ENCODE measurements at regions not wholly inside any gene's neighbourhood (a gene's known extent, or its start where the extent isn't known, plus 50 kb on each side); places are given as distances from the start of the nearest gene placed in this dataset.
"Not testable (repeated sequence)": the region's sequence is repeated elsewhere in the genome, so short reads cannot be mapped to it uniquely, and the experiment has no call there.

GRCh38 chr10:45902324-45902723 lies 55.0 kb upstream of the AGAP4 start:
- H3K4me3 Mint-ChIP-seq (ENCODE audit: unreplicated experiment); H3K27ac Mint-ChIP-seq (ENCODE audit: unreplicated experiment); H3K9me3 Mint-ChIP-seq (ENCODE audit: low read depth); H3K27me3 Mint-ChIP-seq (ENCODE audit: low read depth); H3K4me1 Mint-ChIP-seq (ENCODE audit: low read depth); DNase-seq (ENCODE audit: low spot score); H3K36me3 Mint-ChIP-seq (ENCODE audit: low read depth): not testable (repeated sequence)

DNA sequence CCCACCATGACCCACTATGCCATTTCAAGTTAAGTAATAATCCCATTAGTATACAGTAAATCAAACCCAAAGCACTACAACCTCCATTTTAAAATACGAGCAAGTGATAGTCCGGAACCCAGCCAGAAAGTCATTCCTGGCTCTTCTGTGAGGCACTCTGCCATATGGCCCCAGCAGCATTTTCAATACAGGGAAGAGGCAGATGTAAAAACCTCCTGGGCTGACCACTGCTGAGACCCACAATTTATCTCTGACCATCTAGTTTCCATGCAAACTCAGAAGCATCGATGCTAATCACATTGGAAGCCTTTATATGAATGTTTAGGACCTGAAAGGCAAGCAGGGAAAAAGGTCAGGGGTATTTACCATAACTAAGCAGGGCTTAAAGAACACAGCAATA lies 56.3 kb upstream of the AGAP4 start:
- not testable (repeated sequence) for H3K27ac Mint-ChIP-seq (ENCODE audit: unreplicated experiment); H3K36me3 Mint-ChIP-seq (ENCODE audit: low read depth); DNase-seq (ENCODE audit: low spot score); H3K27me3 Mint-ChIP-seq (ENCODE audit: low read depth); H3K4me3 Mint-ChIP-seq (ENCODE audit: unreplicated experiment); H3K9me3 Mint-ChIP-seq (ENCODE audit: low read depth); H3K4me1 Mint-ChIP-seq (ENCODE audit: low read depth)

DNA sequence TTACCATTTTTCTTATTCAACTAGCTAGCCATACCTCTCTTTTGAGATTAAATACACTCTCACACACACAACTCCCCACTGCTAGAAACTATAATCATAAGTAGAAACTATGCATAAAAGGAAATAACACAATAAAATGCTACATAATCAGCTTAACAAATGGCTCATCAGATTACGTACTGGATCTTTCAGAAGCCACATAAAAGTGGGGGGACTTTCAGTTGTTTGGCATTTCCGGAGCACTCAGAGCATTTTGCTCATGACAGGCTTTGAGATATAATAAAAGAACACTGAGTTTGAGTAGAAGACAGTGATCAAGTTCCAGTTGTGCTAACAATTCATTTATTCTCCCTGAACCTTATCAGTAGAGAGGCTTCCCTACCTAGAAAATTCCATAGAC lies 56.8 kb upstream of the AGAP4 start:
- not testable (repeated sequence) for DNase-seq (ENCODE audit: low spot score); H3K4me1 Mint-ChIP-seq (ENCODE audit: low read depth); H3K27ac Mint-ChIP-seq (ENCODE audit: unreplicated experiment); H3K36me3 Mint-ChIP-seq (ENCODE audit: low read depth); H3K4me3 Mint-ChIP-seq (ENCODE audit: unreplicated experiment); H3K9me3 Mint-ChIP-seq (ENCODE audit: low read depth); H3K27me3 Mint-ChIP-seq (ENCODE audit: low read depth)

GRCh38 chr10:45913205-45913604 lies 59.1 kb upstream of the TIMM23 start:
- not testable (repeated sequence) for H3K27me3 Mint-ChIP-seq (ENCODE audit: low read depth); DNase-seq (ENCODE audit: low spot score); H3K4me1 Mint-ChIP-seq (ENCODE audit: low read depth); H3K36me3 Mint-ChIP-seq (ENCODE audit: low read depth); H3K27ac Mint-ChIP-seq (ENCODE audit: unreplicated experiment); H3K9me3 Mint-ChIP-seq (ENCODE audit: low read depth); H3K4me3 Mint-ChIP-seq (ENCODE audit: unreplicated experiment)

DNA sequence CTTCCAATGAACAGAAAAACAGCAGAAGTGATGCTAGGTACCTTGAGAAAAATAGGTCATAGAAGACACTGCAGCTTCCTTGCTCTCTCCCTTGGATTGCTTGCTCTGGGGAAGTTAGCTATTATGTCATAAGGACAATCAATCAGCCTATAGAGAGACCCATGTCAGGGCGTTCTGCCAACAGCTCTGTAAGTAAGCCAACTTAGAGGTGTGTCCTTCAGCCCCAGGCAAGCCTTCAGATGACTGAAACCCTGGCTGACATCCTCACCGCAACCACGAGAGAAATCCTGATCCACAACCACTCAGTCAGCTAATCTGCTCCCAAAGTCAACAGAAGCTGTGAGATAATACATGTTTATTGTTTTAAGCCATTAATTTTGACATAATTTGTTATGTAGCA lies 57.5 kb upstream of the TIMM23 start:
- not testable (repeated sequence) for H3K36me3 Mint-ChIP-seq (ENCODE audit: low read depth); H3K27ac Mint-ChIP-seq (ENCODE audit: unreplicated experiment); H3K27me3 Mint-ChIP-seq (ENCODE audit: low read depth); H3K4me3 Mint-ChIP-seq (ENCODE audit: unreplicated experiment); H3K9me3 Mint-ChIP-seq (ENCODE audit: low read depth); H3K4me1 Mint-ChIP-seq (ENCODE audit: low read depth); DNase-seq (ENCODE audit: low spot score)

DNA sequence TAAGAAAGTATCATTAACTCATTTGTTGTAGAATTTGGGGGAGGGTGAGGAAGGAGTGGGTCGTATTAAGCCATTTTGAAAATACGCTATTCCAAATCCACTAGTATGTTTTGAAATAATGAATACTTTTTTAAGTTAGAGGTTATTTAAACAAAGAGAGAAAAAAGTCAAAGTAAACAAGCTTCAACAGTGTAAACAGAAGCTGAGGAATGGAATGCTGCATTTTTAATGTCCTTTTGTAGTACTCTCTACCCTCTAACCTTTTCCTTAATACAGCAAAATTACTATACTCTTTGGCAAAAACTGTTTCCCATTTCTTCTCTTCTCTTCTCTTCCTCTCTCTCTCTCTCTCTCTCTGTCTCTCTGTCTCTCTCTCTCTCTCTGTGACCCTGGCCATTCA lies 56.7 kb upstream of the TIMM23 start:
- not testable (repeated sequence) for H3K4me1 Mint-ChIP-seq (ENCODE audit: low read depth); DNase-seq (ENCODE audit: low spot score); H3K27me3 Mint-ChIP-seq (ENCODE audit: low read depth); H3K9me3 Mint-ChIP-seq (ENCODE audit: low read depth); H3K36me3 Mint-ChIP-seq (ENCODE audit: low read depth); H3K27ac Mint-ChIP-seq (ENCODE audit: unreplicated experiment); H3K4me3 Mint-ChIP-seq (ENCODE audit: unreplicated experiment)

GRCh38 chr10:45920876-45921275 lies 51.4 kb upstream of the TIMM23 start:
- not testable (repeated sequence) for H3K27ac Mint-ChIP-seq (ENCODE audit: unreplicated experiment)
- peak; percentile 66 for TF ChIP-seq CTCF (IDR thresholded peaks at IDR 0.05)

More at GRCh38 chr10:45920876-45921275, 51.4 kb upstream of the TIMM23 start:
- not testable (repeated sequence) for H3K4me3 Mint-ChIP-seq (ENCODE audit: unreplicated experiment); H3K4me1 Mint-ChIP-seq (ENCODE audit: low read depth); H3K9me3 Mint-ChIP-seq (ENCODE audit: low read depth); DNase-seq (ENCODE audit: low spot score); H3K36me3 Mint-ChIP-seq (ENCODE audit: low read depth); H3K27me3 Mint-ChIP-seq (ENCODE audit: low read depth)
